HCT116 (cell line): ENCODE measurements at regions not wholly inside any gene's neighbourhood (a gene's known extent, or its start where the extent isn't known, plus 50 kb on each side); places are given as distances from the start of the nearest gene placed in this dataset.

Experiments
- ELF1 ChIP-seq: IDR thresholded peaks from 2 replicates; pipeline ENCODE4 v1.6.1; 2012; ENCODE audit warnings: low read depth, borderline replicate concordance
- SRF ChIP-seq: IDR thresholded peaks from 2 replicates; pipeline ENCODE4 v1.6.1; 2012; ENCODE audit warnings: low read depth

- TF ChIP-seq ELF1 = no peak
- TF ChIP-seq SRF = no peak
These were observed 147.2 kb upstream of the ZNF507 start for GRCh38 chr19:32197896-32198882.
